ENCODE measurements at regions not wholly inside any gene's neighbourhood (a gene's known extent, or its start where the extent isn't known, plus 50 kb on each side); places are given as distances from the start of the nearest gene placed in this dataset.

GRCh38 chr10:71048971-71049615 lies 160.7 kb upstream of the PCBD1 start:
- DNase-seq = no peak

GRCh38 chr10:71049994-71050393 lies 161.6 kb upstream of the PCBD1 start:
- no peak for DNase-seq

- no peak for DNase-seq
Measured at GRCh38 chr10:71052076-71052660, 160.2 kb upstream of the UNC5B start.

- DNase-seq = no peak
Measured at GRCh38 chr10:71052708-71053107, 159.7 kb upstream of the UNC5B start.

- DNase-seq = peak; percentile 62
Measured at GRCh38 chr10:71053169-71053895, 159.0 kb upstream of the UNC5B start.

- DNase-seq = no peak
Measured at GRCh38 chr10:71058308-71058707, 154.1 kb upstream of the UNC5B start.

- DNase-seq = no peak
Measured at GRCh38 chr10:71059054-71059818, 153.1 kb upstream of the UNC5B start.

- DNase-seq = no peak
Measured at GRCh38 chr10:71059943-71060342, 152.4 kb upstream of the UNC5B start.

- no peak for DNase-seq
Measured at GRCh38 chr10:71060476-71061426, 151.6 kb upstream of the UNC5B start.

- DNase-seq = no peak
Measured at GRCh38 chr10:71061472-71061871, 150.9 kb upstream of the UNC5B start.

GRCh38 chr10:71062156-71062555 lies 150.2 kb upstream of the UNC5B start:
- no peak for DNase-seq

- no peak for DNase-seq
Measured at GRCh38 chr10:71063401-71063800, 149.0 kb upstream of the UNC5B start.

- peak; percentile 48 for DNase-seq
Measured at GRCh38 chr10:71064413-71065118, 147.8 kb upstream of the UNC5B start.

- no peak for DNase-seq
Measured at GRCh38 chr10:71065659-71066058, 146.7 kb upstream of the UNC5B start.

GRCh38 chr10:71066600-71066999 lies 145.8 kb upstream of the UNC5B start:
- no peak for DNase-seq

GRCh38 chr10:71067098-71067740 lies 145.2 kb upstream of the UNC5B start:
- DNase-seq = peak; percentile 37

GRCh38 chr10:71068861-71069271 lies 143.5 kb upstream of the UNC5B start:
- DNase-seq = no peak

- no peak for DNase-seq
Measured at GRCh38 chr10:71069909-71070666, 142.3 kb upstream of the UNC5B start.

- no peak for DNase-seq
Measured at GRCh38 chr10:71070741-71071140, 141.6 kb upstream of the UNC5B start.

- no peak for DNase-seq
Measured at GRCh38 chr10:71072131-71072822, 140.1 kb upstream of the UNC5B start.
